CD4-positive, CD25-positive, alpha-beta regulatory T cell (primary cell): ENCODE measurements at regions not wholly inside any gene's neighbourhood (a gene's known extent, or its start where the extent isn't known, plus 50 kb on each side); places are given as distances from the start of the nearest gene placed in this dataset.
"Not testable (repeated sequence)": the region's sequence is repeated elsewhere in the genome, so short reads cannot be mapped to it uniquely, and the experiment has no call there.

Source experiments
- ATAC-seq, 2 donors: fragments of 150-1000 bp; cut with Tn5 transposase; one replicate each; pipeline ENCODE4 v1.10.0; 2021; ENCODE audit warnings: low read depth in 2 of 2, moderate number of reproducible peaks in 2 of 2, moderate library complexity in 1 of 2
- DNase-seq, 3 donors: peaks; one replicate each; pipeline versions ENCODE4 v3.0.0 to v3.0.0-alpha.2; 2012 to 2022; ENCODE audit warnings: mixed read lengths in 1 of 3
- H3K27ac ChIP-seq: one replicate; pipeline ENCODE4 v1.7.0; 2013; ENCODE audit warnings: mild to moderate bottlenecking, low read length; ENCODE audit not compliant: insufficient read depth, poor library complexity, severe bottlenecking
- H3K27me3 ChIP-seq: one replicate; pipeline ENCODE4 v1.7.0; 2013; ENCODE audit warnings: low read length; ENCODE audit not compliant: control insufficient read depth, insufficient read depth
- H3K36me3 ChIP-seq: one replicate; pipeline ENCODE4 v1.7.0; 2013; ENCODE audit warnings: mild to moderate bottlenecking, low read length, moderate library complexity; ENCODE audit not compliant: control insufficient read depth, insufficient read depth
- H3K4me1 ChIP-seq: 2 replicates; pipeline ENCODE4 v1.7.0; 2013; ENCODE audit warnings: mild to moderate bottlenecking, low read length; ENCODE audit not compliant: insufficient read depth, control insufficient read depth, poor library complexity, severe bottlenecking
- H3K4me3 ChIP-seq: one replicate; pipeline ENCODE4 v1.7.0; 2013; ENCODE audit warnings: low read depth, mild to moderate bottlenecking, low read length, moderate library complexity
- H3K9me3 ChIP-seq, 2 experiments: 1 replicate in 1 of 2; 2 replicates in 1 of 2; pipeline ENCODE4 v1.7.0; 2013; ENCODE audit warnings: low read length in 2 of 2, mild to moderate bottlenecking in 1 of 2, moderate library complexity in 1 of 2; ENCODE audit not compliant: control insufficient read depth in 2 of 2
- H3K27ac Mint-ChIP-seq, 3 donors: one replicate each; pipeline ENCODE4 v1.8.0; 2020 to 2022; ENCODE audit warnings: mild to moderate bottlenecking in 3 of 3, mixed read lengths in 3 of 3, moderate library complexity in 2 of 3
- H3K27me3 Mint-ChIP-seq: one replicate; pipeline ENCODE4 v1.8.0; 2022; ENCODE audit warnings: mild to moderate bottlenecking, mixed read lengths
- H3K36me3 Mint-ChIP-seq: one replicate; pipeline ENCODE4 v1.8.0; 2020; ENCODE audit warnings: mixed read lengths
- H3K4me1 Mint-ChIP-seq, 4 donors: one replicate each; pipeline ENCODE4 v1.8.0; 2020 to 2022; ENCODE audit warnings: mixed read lengths in 4 of 4, mild to moderate bottlenecking in 1 of 4
- H3K4me3 Mint-ChIP-seq, 4 donors: one replicate each; pipeline ENCODE4 v1.8.0; 2020 to 2022; ENCODE audit warnings: mild to moderate bottlenecking in 4 of 4, mixed read lengths in 4 of 4, moderate library complexity in 3 of 4
- H3K9me3 Mint-ChIP-seq, 7 donors: one replicate each; pipeline ENCODE4 v1.8.0; 2020 to 2022; ENCODE audit warnings: mixed read lengths in 7 of 7, mild to moderate bottlenecking in 3 of 7, moderate library complexity in 2 of 7

GRCh38 chr6:106857771-106858652 lies 116.5 kb downstream of the CD24 start:
- Mint-ChIP-seq H3K27me3 (peaks cover 5% of the 10 kb centered on the region), H3K36me3 (peaks cover 5% of the 10 kb centered on the region), H3K9me3 (peaks cover 2 to 11% (median 5%) of the 10 kb centered on the region in 7 donors), H3K27ac (no peak overlapping the region), H3K4me1 (no peaks in the 10 kb centered on the region), H3K4me3 (no peak overlapping the region)
- ATAC-seq (no peak), DNase-seq (no peak)
- Histone ChIP-seq H3K9me3 (peaks cover 0 to 2% of the 10 kb centered on the region in 2 experiments), H3K36me3 (no peaks in the 10 kb centered on the region), H3K4me1 (no peaks in the 10 kb centered on the region), H3K4me3 (no peak overlapping the region), H3K27ac (no peak overlapping the region), H3K27me3 (peaks cover 3% of the 10 kb centered on the region)

- not testable (repeated sequence) for H3K36me3 Mint-ChIP-seq, H3K4me1 ChIP-seq, H3K27me3 Mint-ChIP-seq, H3K4me3 ChIP-seq, H3K27ac Mint-ChIP-seq, H3K4me1 Mint-ChIP-seq, DNase-seq, H3K4me3 Mint-ChIP-seq, H3K27ac ChIP-seq, H3K9me3 ChIP-seq, H3K27me3 ChIP-seq, H3K36me3 ChIP-seq, H3K9me3 Mint-ChIP-seq, ATAC-seq
These were observed 117.2 kb downstream of the CD24 start for GRCh38 chr6:106857310-106857709.

GRCh38 chr6:106856227-106856874 lies 118.2 kb downstream of the CD24 start:
- Mint-ChIP-seq H3K27me3 (no peaks in the 10 kb centered on the region), H3K27ac (no peak overlapping the region), H3K4me3 (no peak overlapping the region), H3K4me1 (no peaks in the 10 kb centered on the region), H3K9me3 (peaks cover 0 to 13% (median 3%) of the 10 kb centered on the region in 7 donors), H3K36me3 (no peaks in the 10 kb centered on the region)
- Histone ChIP-seq H3K4me1 (no peaks in the 10 kb centered on the region), H3K4me3 (no peak overlapping the region), H3K27me3 (peaks cover 3% of the 10 kb centered on the region), H3K36me3 (no peaks in the 10 kb centered on the region), H3K27ac (no peak overlapping the region), H3K9me3 (peaks cover 2 to 5% of the 10 kb centered on the region in 2 experiments)
- ATAC-seq (no peak), DNase-seq (no peak)

- Mint-ChIP-seq H3K27ac (no peak overlapping the region), H3K27me3 (peaks cover under 1% of the 10 kb centered on the region), H3K4me1 (no peaks in the 10 kb centered on the region), H3K4me3 (no peak overlapping the region), H3K9me3 (peaks cover 0 to 12% (median 3%) of the 10 kb centered on the region in 7 donors), H3K36me3 (no peaks in the 10 kb centered on the region)
- DNase-seq = no peak
- no peaks in the 10 kb centered on the region for H3K36me3 ChIP-seq
- peaks cover 3% of the 10 kb centered on the region for H3K27me3 ChIP-seq
- H3K27ac ChIP-seq = no peak overlapping the region
- H3K4me1 ChIP-seq = no peaks in the 10 kb centered on the region
- H3K9me3 ChIP-seq = peaks cover 0 to 5% of the 10 kb centered on the region in 2 experiments
- no peak for ATAC-seq
- H3K4me3 ChIP-seq = no peak overlapping the region
These were observed 119.4 kb downstream of the CD24 start for GRCh38 chr6:106855117-106855516.

GRCh38 chr6:106849676-106850332 lies 124.7 kb downstream of the CD24 start:
- H3K27me3 ChIP-seq = peaks cover 6% of the 10 kb centered on the region
- Mint-ChIP-seq H3K36me3 (no peaks in the 10 kb centered on the region), H3K27ac (no peak overlapping the region), H3K4me3 (no peak overlapping the region), H3K9me3 (peaks cover 0 to 10% (median 1%) of the 10 kb centered on the region in 7 donors), H3K27me3 (peaks cover 24% of the 10 kb centered on the region), H3K4me1 (no peaks in the 10 kb centered on the region)
- DNase-seq (no peak), ATAC-seq (no peak)
- H3K4me3 ChIP-seq = no peak overlapping the region
- H3K9me3 ChIP-seq = peaks cover 0 to 5% of the 10 kb centered on the region in 2 experiments
- no peaks in the 10 kb centered on the region for H3K36me3 ChIP-seq
- no peaks in the 10 kb centered on the region for H3K4me1 ChIP-seq
- H3K27ac ChIP-seq = no peak overlapping the region

- Mint-ChIP-seq H3K36me3 (no peaks in the 10 kb centered on the region), H3K27me3 (peaks cover 26% of the 10 kb centered on the region), H3K4me3 (no peak overlapping the region), H3K4me1 (no peaks in the 10 kb centered on the region), H3K27ac (no peak overlapping the region), H3K9me3 (peaks cover 0 to 9% (median 0%) of the 10 kb centered on the region in 7 donors)
- H3K27me3 ChIP-seq = peaks cover 4% of the 10 kb centered on the region
- no peak for ATAC-seq
- no peak overlapping the region for H3K4me3 ChIP-seq
- no peaks in the 10 kb centered on the region for H3K36me3 ChIP-seq
- no peaks in the 10 kb centered on the region for H3K4me1 ChIP-seq
- DNase-seq = no peak
- H3K9me3 ChIP-seq = peaks cover 0 to 5% of the 10 kb centered on the region in 2 experiments
- H3K27ac ChIP-seq = no peak overlapping the region
These were observed 125.4 kb downstream of the CD24 start for GRCh38 chr6:106849120-106849519.

- H3K4me3 ChIP-seq = no peak overlapping the region
- H3K4me1 ChIP-seq = no peaks in the 10 kb centered on the region
- no peak overlapping the region for H3K4me3 Mint-ChIP-seq
- H3K9me3 ChIP-seq = peaks cover 0 to 4% of the 10 kb centered on the region in 2 experiments
- no peak overlapping the region for H3K27ac ChIP-seq
- ATAC-seq (no peak), DNase-seq (no peak)
- no peaks in the 10 kb centered on the region for H3K36me3 Mint-ChIP-seq
- H3K27me3 Mint-ChIP-seq = peaks cover 44% of the 10 kb centered on the region
- H3K9me3 Mint-ChIP-seq = peaks cover 0 to 5% (median 0%) of the 10 kb centered on the region in 7 donors
- H3K4me1 Mint-ChIP-seq = no peaks in the 10 kb centered on the region
- H3K27me3 ChIP-seq = peaks cover 3% of the 10 kb centered on the region
- H3K27ac Mint-ChIP-seq = no peak overlapping the region
- no peaks in the 10 kb centered on the region for H3K36me3 ChIP-seq
These were observed 127.4 kb downstream of the CD24 start for GRCh38 chr6:106847116-106847515.
